GM21423 (cell line): ENCODE measurements at regions not wholly inside any gene's neighbourhood (a gene's known extent, or its start where the extent isn't known, plus 50 kb on each side); places are given as distances from the start of the nearest gene placed in this dataset.
"Not testable (repeated sequence)": the region's sequence is repeated elsewhere in the genome, so short reads cannot be mapped to it uniquely, and the experiment has no call there.

Source experiments
- ATAC-seq: cut with Tn5 transposase; IDR thresholded peaks from one replicate; pipeline ENCODE4 v1.9.1; 2021; ENCODE audit warnings: mild to moderate bottlenecking, moderate library complexity; ENCODE audit not compliant: unreplicated experiment

DNA sequence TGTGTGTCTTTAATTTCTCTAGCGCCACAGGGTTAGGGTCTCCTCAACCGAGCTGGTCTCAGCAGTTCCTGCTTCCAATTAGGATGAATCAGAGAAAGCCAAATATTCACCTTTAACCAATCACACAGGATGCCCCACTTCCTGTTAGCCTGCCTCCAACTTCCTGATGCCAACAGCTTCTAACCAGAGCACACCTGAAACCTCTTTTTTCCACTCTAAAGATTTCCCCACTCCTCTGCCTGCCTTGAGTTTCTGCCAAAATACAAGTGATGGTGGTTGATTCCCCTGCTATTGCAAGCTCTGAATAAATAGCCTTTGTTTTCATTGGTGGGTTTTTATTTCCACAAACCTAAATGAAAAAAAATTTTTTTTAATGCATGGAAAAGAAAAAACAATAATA is 144.7 kb upstream of the UST start:
- ATAC-seq = no peak

DNA sequence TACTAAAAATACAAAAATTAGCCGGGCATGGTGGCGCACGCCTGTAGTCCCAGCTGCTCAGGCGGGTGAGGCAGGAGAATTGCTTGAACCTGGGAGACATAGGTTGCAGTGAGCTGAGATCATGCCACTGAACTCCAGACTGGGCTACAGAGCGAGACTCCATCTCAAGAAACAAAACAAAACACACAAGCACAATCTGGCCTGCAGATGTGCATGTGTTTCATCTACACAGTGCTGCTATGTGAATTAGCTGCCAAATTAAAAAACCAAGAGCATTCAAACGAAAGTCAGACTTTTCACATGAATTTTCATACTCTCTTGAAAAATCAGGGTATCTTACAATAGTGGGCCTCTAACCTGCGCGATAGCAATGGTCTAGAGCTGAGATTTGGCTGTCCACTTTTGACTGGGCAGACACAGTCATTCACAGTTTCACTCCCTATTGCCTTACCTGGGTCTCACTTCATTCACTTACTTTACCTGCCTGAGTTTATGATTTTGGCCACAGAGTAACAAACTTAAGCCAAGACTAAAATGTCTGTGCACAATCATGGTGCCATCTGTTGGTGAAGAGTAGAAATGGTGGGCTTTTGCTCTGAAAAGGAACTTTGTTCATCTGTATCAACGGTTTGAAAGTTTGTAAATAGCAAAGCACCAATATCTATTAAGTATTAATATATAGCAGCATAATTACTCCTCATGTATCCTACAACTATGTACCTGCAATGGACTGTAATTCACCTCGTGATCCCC is 138.5 kb upstream of the UST start:
- no peak for ATAC-seq

DNA sequence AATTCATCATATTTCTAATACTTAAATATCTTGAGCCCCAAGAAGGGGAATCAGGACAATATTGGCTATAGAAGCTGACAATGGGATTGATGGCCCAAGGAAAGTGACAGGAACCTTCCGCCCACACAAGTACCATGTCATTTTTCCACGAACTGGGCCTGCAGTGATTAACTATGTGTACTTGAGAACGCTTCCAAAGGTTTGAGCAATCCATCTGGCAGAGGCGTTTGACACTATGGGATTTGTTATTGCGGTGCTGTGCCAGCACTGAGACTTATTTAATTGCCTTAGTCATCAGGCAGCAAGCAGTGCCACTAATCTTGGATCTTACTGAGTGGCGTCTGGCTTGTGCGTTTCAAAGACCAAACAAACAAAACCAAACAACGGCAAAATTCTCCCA is 135.6 kb upstream of the UST start:
- ATAC-seq = no peak

DNA sequence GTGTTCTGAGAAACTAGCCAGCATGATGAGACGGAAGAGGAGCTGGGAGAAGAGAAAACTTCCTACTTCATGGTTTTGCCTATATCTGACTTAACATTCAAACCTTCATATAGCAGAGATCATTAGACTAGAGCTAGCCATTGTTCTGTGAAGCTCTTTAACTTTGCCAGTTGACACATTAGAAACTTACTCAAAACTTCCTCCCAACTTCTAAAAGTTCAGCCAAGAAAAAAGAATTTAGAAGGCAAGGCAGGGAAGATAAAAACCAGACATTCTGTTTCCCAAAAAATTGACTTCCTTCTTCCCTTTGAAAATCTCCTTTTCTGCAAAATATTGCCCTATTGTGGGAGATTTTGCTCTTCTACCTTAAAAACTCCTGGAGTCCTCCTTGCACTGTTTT is 134.8 kb upstream of the UST start:
- no peak for ATAC-seq

DNA sequence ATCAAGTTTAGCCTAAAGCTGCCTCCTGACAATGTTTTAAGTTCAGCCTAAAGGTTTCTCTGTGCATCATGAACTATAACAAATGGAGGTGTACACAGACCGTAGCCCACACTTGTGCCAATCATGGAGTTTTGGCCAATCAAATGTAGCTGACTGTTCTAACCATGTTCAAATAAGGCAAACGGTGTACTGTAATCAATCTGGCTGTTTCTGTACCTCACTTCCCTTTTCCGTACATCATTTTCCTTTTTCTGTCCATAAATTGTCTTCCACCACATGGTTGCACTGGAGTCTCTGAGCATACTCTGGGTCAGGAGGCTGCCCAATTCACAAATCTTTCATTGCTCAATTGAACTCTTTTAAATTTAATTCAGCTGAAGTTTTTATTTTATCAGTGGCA is 132.2 kb upstream of the UST start:
- no peak for ATAC-seq

DNA sequence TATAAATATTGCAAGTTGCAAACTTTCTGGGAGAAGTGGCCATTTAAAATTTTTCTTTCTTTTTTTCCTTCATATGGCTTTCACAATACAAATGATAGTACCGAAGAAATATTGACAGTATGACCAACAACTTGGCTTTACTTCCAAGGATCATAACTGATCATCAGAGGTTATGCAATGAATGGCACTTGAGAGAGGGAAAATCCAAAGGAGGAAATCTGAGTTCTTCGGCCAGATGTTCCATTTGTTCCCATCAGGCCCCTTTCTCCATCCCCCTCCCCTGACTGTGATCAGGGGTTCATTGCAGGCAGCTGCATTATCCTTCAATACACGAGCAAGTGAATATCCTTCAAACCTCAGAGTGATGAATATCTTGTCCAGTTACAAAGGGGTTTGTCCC is 130.0 kb upstream of the UST start:
- no peak for ATAC-seq

DNA sequence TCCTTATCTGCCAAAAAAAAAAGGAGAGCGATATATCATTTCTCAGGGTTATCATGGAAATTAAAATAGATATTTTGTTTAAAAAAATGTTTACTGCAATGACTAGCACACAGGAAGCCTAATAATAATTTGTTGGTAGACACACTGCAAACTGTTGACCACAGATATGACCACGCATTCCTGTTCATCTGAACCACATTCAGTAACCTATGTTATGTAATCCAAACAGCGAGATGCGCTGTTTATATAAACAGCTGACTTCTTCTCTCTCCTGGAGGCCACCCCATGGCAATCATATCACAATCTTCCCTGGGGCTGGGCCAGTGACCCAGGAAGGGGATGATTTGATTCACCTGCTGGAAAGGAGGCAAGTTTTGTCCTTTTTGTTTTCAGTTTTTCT is 129.3 kb upstream of the UST start:
- no peak for ATAC-seq

DNA sequence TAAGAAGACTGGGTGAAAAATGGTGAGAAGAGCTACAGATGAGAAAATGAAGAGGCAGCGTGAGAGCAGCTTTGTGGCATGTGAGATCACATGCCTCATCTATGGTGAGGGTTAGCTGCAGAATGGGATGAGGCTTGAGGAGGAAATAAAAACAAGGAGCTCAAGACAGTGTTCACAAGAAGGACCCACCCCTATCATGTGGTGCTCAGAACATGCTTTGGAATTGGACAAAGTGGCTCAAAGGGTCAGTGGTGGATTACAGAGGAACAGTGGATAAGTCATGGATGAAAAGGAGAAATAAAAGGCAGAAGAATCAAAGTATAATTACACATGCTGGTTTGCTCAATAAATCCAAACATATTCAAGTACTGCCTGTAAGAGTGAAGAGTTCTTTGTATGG is 126.9 kb upstream of the UST start:
- ATAC-seq = no peak

DNA sequence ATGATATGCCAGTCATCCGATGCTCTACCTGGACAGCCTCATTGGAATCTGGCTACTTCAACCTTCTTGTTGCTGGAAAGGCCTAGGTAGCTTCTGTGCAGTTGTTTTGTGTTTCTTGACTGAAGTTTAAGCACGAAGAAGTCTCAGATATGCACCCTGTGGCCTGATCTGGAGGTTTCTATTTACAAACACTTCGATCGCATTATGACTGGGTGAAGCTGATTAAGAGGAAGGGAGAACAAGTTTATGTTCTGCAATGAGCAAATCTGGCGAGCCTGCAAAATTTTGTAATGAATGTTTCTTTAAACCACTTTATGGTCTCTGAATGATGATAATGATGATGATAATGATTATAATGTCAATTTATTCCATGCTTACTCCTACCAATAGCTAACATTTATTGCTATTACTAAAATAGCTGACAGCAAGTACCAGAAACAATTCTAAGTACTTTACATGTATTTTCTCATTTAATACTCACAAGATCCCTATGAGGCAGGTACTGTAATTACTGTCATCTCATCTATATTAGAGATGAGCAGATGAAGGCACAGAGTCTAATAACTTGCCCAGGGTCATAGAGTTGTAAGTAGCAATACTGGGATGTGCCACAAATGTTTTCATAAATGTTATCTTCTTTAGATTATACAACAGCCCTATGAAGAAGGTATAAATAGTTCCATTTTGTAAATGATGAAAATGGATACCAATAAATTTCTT is 126.1 kb upstream of the UST start:
- no peak for ATAC-seq

DNA sequence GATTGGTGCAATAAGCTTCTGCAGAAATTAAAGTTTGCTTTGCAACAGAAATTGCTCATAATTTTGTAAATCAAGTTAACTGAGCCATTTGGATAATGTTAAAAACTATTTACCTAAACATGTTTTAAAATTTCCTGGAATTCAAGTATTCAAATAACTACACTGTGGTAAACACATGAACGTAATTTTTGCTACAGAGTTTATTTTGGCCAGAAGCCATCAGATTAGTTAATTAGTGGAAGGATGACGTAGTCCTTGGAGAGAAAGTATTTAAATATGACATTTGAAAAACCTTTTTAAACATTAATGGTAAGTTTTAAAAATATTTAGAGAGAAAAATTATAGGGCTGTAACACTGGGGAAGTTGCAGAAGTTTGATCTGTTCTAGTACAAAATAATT is 121.2 kb upstream of the UST start:
- no peak for ATAC-seq

DNA sequence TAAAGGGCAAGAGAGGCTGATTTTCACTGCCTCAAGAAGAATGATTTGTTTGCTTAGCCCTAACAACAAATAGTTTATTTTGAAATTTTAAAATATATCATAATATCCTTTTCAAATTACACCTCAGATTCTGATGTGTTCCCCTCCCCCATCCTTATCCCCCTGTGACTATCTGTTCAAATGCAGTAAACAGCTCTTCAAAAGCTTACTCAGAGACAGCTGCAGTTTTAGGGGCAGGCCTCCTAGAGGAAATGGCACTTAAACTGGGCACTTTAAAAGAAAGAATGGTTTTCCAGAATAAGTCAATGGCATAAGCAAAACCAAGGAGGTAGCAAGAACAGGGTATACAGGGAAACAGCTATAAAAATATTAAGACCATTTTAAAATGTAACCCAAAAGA is 118.6 kb upstream of the UST start:
- ATAC-seq = no peak

DNA sequence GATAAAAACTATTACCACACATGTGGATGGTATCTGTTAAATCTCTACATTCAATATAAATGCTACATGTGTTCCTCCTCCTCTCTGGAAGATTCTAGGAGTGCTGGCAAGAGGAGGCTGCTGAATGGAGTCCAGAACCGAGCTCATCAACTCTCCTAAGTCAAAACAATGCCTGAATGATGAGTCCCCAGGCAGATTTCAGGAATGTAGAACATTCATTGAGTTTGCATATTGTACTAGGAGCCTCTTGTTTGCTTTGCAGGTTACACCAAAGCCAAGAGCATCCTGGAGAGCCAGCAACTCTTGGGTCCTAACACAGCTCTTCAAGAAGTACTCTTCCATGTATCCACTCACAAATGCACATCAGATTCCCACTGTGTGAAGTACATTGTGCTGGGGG is 117.6 kb upstream of the UST start:
- no peak for ATAC-seq

DNA sequence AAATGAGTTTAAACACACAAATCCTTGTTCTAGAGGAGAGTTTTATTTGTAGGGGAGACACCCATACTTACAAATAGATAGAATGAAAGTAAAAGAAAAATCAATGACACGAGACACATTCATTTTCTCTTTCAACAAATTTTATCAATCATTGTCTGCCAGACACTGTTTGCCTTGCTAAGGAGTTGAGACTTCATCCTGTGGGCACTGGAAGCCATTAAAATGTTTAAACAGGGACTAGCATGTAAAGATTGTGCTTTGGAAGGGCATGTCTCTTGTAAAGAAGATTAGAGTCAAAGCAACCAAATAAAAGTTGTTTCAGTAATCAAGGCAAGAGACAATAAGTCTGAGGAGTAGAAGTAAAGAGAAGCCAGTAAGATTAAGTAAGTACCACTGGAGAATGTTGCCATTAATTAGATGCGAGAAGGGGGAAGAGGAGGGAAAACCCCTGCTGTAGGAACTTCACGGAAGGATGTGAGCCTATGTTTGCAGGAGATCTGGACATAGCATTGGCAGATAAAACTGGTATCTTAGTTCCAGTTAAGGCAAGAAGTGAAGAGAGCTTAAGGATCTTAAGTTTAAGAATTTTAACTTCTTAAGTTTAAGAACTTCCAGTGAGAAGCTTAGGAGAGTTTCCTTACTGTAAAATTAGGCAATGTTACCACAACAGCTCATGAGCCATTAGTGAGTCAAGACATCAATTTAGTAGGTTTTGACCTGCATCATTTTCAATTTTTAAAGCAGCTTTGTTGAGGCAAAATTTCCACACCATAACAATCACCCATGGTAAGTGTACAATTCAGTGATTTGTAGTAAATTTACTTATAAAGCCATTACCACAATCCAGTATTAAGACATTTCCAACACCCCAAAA is 117.0 kb upstream of the UST start:
- ATAC-seq = no peak

DNA sequence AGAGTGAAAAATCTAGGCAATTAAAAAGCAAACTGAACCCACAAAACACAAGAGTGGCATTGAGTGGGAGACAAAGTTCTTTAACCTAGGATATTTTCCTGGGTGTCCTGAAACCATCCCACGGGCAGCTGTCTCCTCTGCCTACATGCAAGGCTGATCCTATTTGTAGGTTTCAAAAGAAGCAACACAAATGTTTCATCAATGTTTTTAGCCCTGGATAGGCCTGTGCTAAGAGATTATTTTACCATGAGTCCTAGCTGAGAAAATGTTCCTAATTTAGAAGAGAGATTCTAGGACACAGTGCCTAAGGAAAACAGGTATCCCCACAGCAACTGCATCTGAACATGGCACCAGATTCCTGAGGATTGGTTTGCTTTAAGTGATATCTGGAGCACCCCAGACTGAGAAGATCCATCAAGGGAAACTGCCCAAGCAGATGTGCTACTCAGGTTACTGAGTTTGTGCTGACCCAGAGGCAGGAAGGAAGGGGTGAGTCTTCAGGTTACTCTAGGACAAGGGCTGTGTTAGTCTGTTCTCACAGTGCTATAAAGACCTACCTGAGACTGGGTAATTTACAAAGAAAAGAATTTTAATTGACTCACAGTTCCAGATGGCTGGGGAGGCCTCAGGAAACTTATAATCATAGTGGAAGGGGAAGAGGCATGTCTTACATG is 111.6 kb upstream of the UST start:
- no peak for ATAC-seq

DNA sequence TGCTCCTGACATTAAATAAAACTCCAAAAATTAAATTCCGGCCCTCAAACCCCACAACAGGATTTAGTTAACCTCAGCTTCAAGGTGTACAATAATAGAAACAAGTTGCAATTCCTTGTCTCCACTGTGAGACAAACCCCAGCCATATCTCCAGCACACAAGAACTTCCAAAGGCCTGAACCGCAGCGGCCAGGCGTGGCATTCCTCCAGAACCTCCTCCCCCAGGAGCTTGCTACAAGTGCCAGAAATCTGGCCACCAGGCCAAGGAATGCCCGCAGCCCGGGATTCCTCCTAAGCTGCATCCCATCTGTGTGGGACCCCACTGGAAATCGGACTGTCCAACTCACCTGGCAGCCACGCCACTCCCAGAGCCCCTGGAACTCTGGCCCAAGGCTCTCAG is 105.0 kb upstream of the UST start:
- not testable (repeated sequence) for ATAC-seq

DNA sequence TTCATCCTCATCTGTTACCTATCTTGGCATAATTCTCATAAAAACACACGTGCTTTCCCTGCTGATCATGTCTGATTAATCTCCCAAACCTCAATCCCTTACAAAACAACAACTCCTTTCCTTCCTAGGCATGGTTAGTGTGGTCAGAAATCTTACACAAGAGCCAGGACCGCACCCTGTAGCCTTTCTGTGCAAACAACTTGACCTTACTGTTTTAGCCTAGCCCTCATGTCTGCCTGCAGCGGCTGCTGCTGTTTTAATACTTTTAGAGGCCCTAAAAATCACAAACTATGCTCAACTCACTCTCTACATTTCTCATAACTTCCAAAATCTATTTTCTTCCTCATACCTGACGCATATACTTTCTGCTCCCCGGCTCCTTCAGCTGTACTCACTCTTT is 103.6 kb upstream of the UST start:
- not testable (repeated sequence) for ATAC-seq

DNA sequence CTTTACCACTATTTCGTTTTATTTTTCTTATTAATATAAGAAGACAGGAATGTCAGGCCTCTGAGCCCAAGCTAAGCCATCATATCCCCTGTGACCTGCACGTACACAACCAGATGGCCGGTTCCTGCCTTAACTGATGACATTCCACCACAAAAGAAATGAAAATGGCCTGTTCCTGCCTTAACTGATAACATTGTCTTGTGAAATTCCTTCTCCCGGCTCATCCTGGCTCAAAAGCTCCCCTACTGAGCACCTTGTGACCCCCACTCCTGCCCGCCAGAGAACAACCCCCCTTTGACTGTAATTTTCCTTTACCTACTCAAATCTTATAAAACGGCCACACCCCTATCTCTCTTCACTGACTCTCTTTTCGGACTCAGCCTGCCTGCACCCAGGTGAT is 101.8 kb upstream of the UST start:
- not testable (repeated sequence) for ATAC-seq

DNA sequence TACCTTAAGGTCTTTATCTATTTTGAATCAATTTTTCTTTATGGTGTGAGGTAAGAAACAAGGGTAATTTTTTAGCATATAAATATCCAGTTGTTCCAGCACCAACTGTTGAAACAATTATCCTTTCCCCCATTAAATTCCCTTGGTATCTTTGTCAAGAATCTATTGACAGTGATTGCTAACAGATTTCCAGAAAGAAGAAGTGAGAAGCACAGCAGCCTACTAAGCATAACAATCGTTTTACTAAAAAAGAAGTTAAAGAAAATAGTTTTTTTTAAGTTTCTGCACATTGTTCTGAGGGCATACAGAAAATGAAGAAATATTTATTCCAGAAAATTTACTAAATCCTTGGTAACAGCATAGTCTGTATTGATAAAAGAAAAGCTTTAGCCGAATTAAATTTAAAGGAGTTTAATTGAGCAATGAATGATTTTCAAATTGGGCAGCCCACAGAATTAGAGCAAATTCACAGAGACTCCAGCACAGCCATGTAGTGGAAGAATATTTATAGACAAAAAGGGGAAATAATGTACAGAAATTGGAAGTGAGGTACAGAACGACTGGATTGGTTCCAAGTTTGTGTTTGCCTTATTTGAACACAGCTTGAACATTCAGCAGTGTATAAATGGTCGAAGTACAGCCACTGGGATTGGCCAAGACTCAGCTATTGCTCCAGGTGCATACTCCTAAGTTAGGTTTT is 97.9 kb upstream of the UST start:
- no peak for ATAC-seq

DNA sequence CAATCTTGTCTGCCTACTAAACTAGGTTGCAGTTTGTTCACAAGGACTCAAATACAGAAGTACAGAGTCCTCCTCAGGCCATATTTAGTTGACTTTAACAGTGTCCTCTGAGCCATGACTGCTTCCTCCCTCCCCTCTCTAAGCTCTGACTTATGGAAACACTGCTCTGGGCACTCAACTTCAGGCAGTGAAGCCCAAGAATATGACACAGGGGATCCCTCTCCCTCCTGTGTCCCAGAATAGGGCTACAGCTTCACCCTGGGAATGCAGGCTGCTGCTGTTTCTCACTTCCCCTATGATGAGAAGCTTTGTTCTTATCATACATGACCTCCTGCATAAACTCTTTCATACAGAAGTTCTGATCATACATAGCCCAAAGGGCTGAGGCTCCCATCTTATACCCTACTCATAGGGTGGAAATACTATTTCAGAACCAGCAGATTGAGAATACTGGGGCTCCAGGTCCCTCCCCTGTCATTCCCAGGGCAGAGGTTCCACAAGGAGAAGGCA is 97.3 kb upstream of the UST start:
- ATAC-seq = no peak

DNA sequence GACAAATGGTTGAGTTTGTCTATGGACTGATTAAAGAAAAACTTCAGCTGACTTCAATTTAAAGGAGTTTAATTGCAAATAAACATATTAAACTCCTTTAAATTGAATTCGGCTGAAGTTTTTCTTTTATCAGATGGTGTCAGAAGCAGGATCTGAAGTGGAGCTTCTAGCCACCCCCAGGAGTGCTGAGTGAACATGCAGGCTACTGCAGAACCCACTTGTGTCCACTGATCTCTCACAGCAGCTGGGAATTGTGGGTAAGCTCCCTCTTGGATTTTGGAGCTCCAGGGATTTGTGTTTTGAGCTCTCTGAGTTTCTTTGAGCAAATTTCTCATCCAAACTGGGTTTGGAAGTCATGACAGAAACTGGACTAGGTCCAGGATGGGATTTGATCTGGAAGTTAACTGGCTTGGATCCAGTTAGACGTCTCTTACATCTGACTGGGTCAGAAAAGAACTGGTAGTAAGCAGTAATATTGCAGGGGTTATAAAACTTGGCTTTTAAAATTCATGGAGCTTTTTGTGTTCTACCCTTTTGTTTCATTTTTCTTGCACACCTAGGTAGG is 95.8 kb upstream of the UST start:
- no peak for ATAC-seq
